GM19035 (cell line): ENCODE measurements at regions not wholly inside any gene's neighbourhood (a gene's known extent, or its start where the extent isn't known, plus 50 kb on each side); places are given as distances from the start of the nearest gene placed in this dataset.
"Not testable (repeated sequence)": the region's sequence is repeated elsewhere in the genome, so short reads cannot be mapped to it uniquely, and the experiment has no call there.

Experiments
- ATAC-seq: cut with Tn5 transposase; IDR thresholded peaks from one replicate; pipeline ENCODE4 v1.9.1; 2021; ENCODE audit not compliant: unreplicated experiment

GRCh38 chr5:7207979-7208378, 188.0 kb upstream of the ADCY2 start:
- ATAC-seq, result no peak

GRCh38 chr5:7208938-7209337, 187.0 kb upstream of the ADCY2 start:
- no peak for ATAC-seq

GRCh38 chr5:7209658-7210057, 186.3 kb upstream of the ADCY2 start:
- no peak for ATAC-seq

GRCh38 chr5:7210549-7210948, 185.4 kb upstream of the ADCY2 start:
- no peak for ATAC-seq

GRCh38 chr5:7213525-7213924, 182.4 kb upstream of the ADCY2 start:
- ATAC-seq, result no peak

GRCh38 chr5:7214906-7215416, 181.0 kb upstream of the ADCY2 start:
- ATAC-seq, result no peak

GRCh38 chr5:7218141-7218540, 177.8 kb upstream of the ADCY2 start:
- no peak for ATAC-seq

- ATAC-seq, result no peak
These were observed 175.8 kb upstream of the ADCY2 start for GRCh38 chr5:7220156-7220555.

GRCh38 chr5:7221041-7221440, 174.9 kb upstream of the ADCY2 start:
- no peak for ATAC-seq

GRCh38 chr5:7225826-7226225, 170.1 kb upstream of the ADCY2 start:
- ATAC-seq, result no peak

- no peak for ATAC-seq
These were observed 153.7 kb upstream of the ADCY2 start for GRCh38 chr5:7242118-7242710.

GRCh38 chr5:7244208-7244607, 151.7 kb upstream of the ADCY2 start:
- ATAC-seq, result no peak

GRCh38 chr5:7245121-7245651, 150.8 kb upstream of the ADCY2 start:
- no peak for ATAC-seq

- ATAC-seq, result no peak
These were observed 149.7 kb upstream of the ADCY2 start for GRCh38 chr5:7246287-7246686.

- ATAC-seq, result no peak
These were observed 145.9 kb upstream of the ADCY2 start for GRCh38 chr5:7250004-7250403.

GRCh38 chr5:7250611-7251010, 145.3 kb upstream of the ADCY2 start:
- no peak for ATAC-seq

GRCh38 chr5:7251132-7251531, 144.8 kb upstream of the ADCY2 start:
- no peak for ATAC-seq

- ATAC-seq, result no peak
These were observed 134.9 kb upstream of the ADCY2 start for GRCh38 chr5:7261049-7261448.

GRCh38 chr5:7261900-7262299, 134.0 kb upstream of the ADCY2 start:
- no peak for ATAC-seq

GRCh38 chr5:7263398-7264015, 132.4 kb upstream of the ADCY2 start:
- ATAC-seq, result not testable (repeated sequence)

GRCh38 chr5:7265776-7266175, 130.2 kb upstream of the ADCY2 start:
- ATAC-seq, result not testable (repeated sequence)

GRCh38 chr5:7268722-7269121, 127.2 kb upstream of the ADCY2 start:
- ATAC-seq, result not testable (repeated sequence)
